H9 (cell line): ENCODE measurements at regions not wholly inside any gene's neighbourhood (a gene's known extent, or its start where the extent isn't known, plus 50 kb on each side); places are given as distances from the start of the nearest gene placed in this dataset.

Source experiments
- DNase-seq: peaks from one replicate; pipeline ENCODE4 v3.0.0-alpha.2; 2017
- H2AFZ ChIP-seq: one replicate; pipeline ENCODE4 v1.6.1; 2013; ENCODE audit warnings: mild to moderate bottlenecking, low read length, control low read depth, moderate library complexity
- H2AK5ac ChIP-seq: 2 replicates; pipeline ENCODE4 v1.6.1; 2013; ENCODE audit warnings: low read length, control low read depth, mixed read lengths; ENCODE audit not compliant: insufficient read length
- H2BK120ac ChIP-seq: one replicate; pipeline ENCODE4 v1.6.1; 2013; ENCODE audit warnings: low read depth, mild to moderate bottlenecking, low read length, control low read depth, inconsistent platforms; ENCODE audit not compliant: poor library complexity, severe bottlenecking
- H2BK12ac ChIP-seq: 2 replicates; pipeline ENCODE4 v1.6.1; 2013; ENCODE audit warnings: low read length, control low read depth, mixed read lengths, low read depth; ENCODE audit not compliant: insufficient read length
- H2BK15ac ChIP-seq: 2 replicates; pipeline ENCODE4 v1.6.1; 2013; ENCODE audit warnings: low read depth, low read length, control low read depth
- H2BK20ac ChIP-seq: one replicate; pipeline ENCODE4 v1.6.1; 2013; ENCODE audit warnings: low read depth, mild to moderate bottlenecking, low read length, control low read depth, inconsistent platforms; ENCODE audit not compliant: poor library complexity, severe bottlenecking
- H2BK5ac ChIP-seq: 2 replicates; pipeline ENCODE4 v1.6.1; 2013; ENCODE audit warnings: low read length, control low read depth, mixed read lengths; ENCODE audit not compliant: insufficient read length
- H3K14ac ChIP-seq: 2 replicates; pipeline ENCODE4 v1.6.1; 2013; ENCODE audit warnings: low read length, control low read depth; ENCODE audit not compliant: insufficient read depth
- H3K18ac ChIP-seq: 2 replicates; pipeline ENCODE4 v1.6.1; 2013; ENCODE audit warnings: low read depth, mild to moderate bottlenecking, mixed read lengths, low read length, control low read depth; ENCODE audit not compliant: insufficient read length
- H3K23ac ChIP-seq: 2 replicates; pipeline ENCODE4 v1.6.1; 2013; ENCODE audit warnings: low read length, control low read depth, mixed read lengths, low read depth; ENCODE audit not compliant: insufficient read length
- H3K23me2 ChIP-seq: 2 replicates; pipeline ENCODE4 v1.6.1; 2013; ENCODE audit warnings: low read depth, mild to moderate bottlenecking, mixed read lengths, low read length, control low read depth; ENCODE audit not compliant: insufficient read length, poor library complexity, severe bottlenecking
- H3K27ac ChIP-seq: 2 replicates; pipeline ENCODE4 v1.5.1; 2013; ENCODE audit warnings: low read length, control low read depth, mixed read lengths, low read depth; ENCODE audit not compliant: insufficient read length
- H3K27me3 ChIP-seq: 2 replicates; pipeline ENCODE4 v1.6.1; 2013; ENCODE audit warnings: low read length, control low read depth, inconsistent platforms; ENCODE audit not compliant: insufficient read depth
- H3K4ac ChIP-seq: 2 replicates; pipeline ENCODE4 v1.6.1; 2013; ENCODE audit warnings: low read depth, mild to moderate bottlenecking, control low read depth, inconsistent platforms, low read length, moderate library complexity
- H3K4me1 ChIP-seq: 2 replicates; pipeline ENCODE4 v1.6.1; 2013; ENCODE audit warnings: low read length, control low read depth, inconsistent platforms; ENCODE audit not compliant: insufficient read depth
- H3K4me2 ChIP-seq: 2 replicates; pipeline ENCODE4 v1.6.1; 2013; ENCODE audit warnings: low read length, control low read depth, mixed read lengths; ENCODE audit not compliant: insufficient read length, insufficient read depth
- H3K56ac ChIP-seq: 2 replicates; pipeline ENCODE4 v1.6.1; 2013; ENCODE audit warnings: low read depth, mild to moderate bottlenecking, mixed read lengths, low read length, control low read depth; ENCODE audit not compliant: insufficient read length
- H3K79me1 ChIP-seq: 2 replicates; pipeline ENCODE4 v1.6.1; 2013; ENCODE audit warnings: low read depth, mild to moderate bottlenecking, moderate library complexity, low read length, control low read depth, inconsistent platforms; ENCODE audit not compliant: insufficient read depth, poor library complexity, severe bottlenecking
- H3K79me2 ChIP-seq: 2 replicates; pipeline ENCODE4 v1.6.1; 2013; ENCODE audit warnings: low read length, control low read depth, inconsistent platforms; ENCODE audit not compliant: insufficient read depth
- H3K9ac ChIP-seq: 2 replicates; pipeline ENCODE4 v1.6.1; 2013; ENCODE audit warnings: low read length, control low read depth, mixed read lengths; ENCODE audit not compliant: insufficient read length; ENCODE audit errors: extremely low read depth
- H3K9me3 ChIP-seq: one replicate; pipeline ENCODE4 v1.6.1; 2013; ENCODE audit warnings: low read depth, low read length, inconsistent platforms; ENCODE audit not compliant: control insufficient read depth
- H3T11ph ChIP-seq: one replicate; pipeline ENCODE4 v1.6.1; 2013; ENCODE audit warnings: mild to moderate bottlenecking, low read length, control low read depth, inconsistent platforms
- H4K20me1 ChIP-seq: one replicate; pipeline ENCODE4 v1.6.1; 2013; ENCODE audit not compliant: control insufficient read depth, insufficient read length, insufficient read depth
- H4K5ac ChIP-seq: 2 replicates; pipeline ENCODE4 v1.6.1; 2013; ENCODE audit warnings: low read depth, mild to moderate bottlenecking, mixed read lengths, low read length, control low read depth; ENCODE audit not compliant: insufficient read length
- H4K8ac ChIP-seq: replicated peaks from 2 replicates; pipeline ENCODE4 v1.6.1; 2013; ENCODE audit warnings: low read length, control low read depth, mixed read lengths, low read depth; ENCODE audit not compliant: insufficient read length
- H4K91ac ChIP-seq: 2 replicates; pipeline ENCODE4 v1.6.1; 2013; ENCODE audit warnings: low read depth, mild to moderate bottlenecking, moderate library complexity, mixed read lengths, low read length, control low read depth; ENCODE audit not compliant: insufficient read length
- H3K27ac Mint-ChIP-seq, 3 experiments: 2 replicates in 2 of 3; 3 replicates in 1 of 3; pipeline ENCODE4 v1.8.0; 2020 to 2021; ENCODE audit warnings: mixed read lengths in 3 of 3, mild to moderate bottlenecking in 1 of 3, moderate library complexity in 1 of 3
- H3K27me3 Mint-ChIP-seq: 2 replicates; pipeline ENCODE4 v1.8.0; 2021; ENCODE audit warnings: low read depth, mild to moderate bottlenecking, moderate library complexity, mixed read lengths
- H3K36me3 Mint-ChIP-seq, 3 experiments: 2 replicates in 2 of 3; 3 replicates in 1 of 3; pipeline ENCODE4 v1.8.0; 2020 to 2021; ENCODE audit warnings: low read depth in 3 of 3, mixed read lengths in 3 of 3; ENCODE audit not compliant: insufficient read depth in 1 of 3
- H3K4me1 Mint-ChIP-seq, 2 experiments: 2 replicates each; pipeline ENCODE4 v1.8.0; 2020; ENCODE audit warnings: mixed read lengths in 2 of 2
- H3K4me3 Mint-ChIP-seq, 2 experiments: 2 replicates in 1 of 2; 3 replicates in 1 of 2; pipeline ENCODE4 v1.8.0; 2020 to 2021; ENCODE audit warnings: mild to moderate bottlenecking in 2 of 2, mixed read lengths in 2 of 2, moderate library complexity in 1 of 2
- H3K9me3 Mint-ChIP-seq, 2 experiments: 2 replicates in 1 of 2; 3 replicates in 1 of 2; pipeline ENCODE4 v1.8.0; 2020; ENCODE audit warnings: mild to moderate bottlenecking in 2 of 2, mixed read lengths in 2 of 2, moderate library complexity in 1 of 2
- WGBS: extraction: QIAGEN DNeasy Blood & Tissue Kit; methylation state at CpG from one replicate; pipeline ENCODE4 v1.1.7; 2013; ENCODE audit warnings: missing lambda C conversion rate, low lambda C conversion rate, mixed read lengths; ENCODE audit not compliant: insufficient read length; ENCODE audit errors: extremely low coverage; 5-methylcytosine and 5-hydroxymethylcytosine counted together
- TF ChIP-seq, protein P1 (sequence below): fragments of 200-600 bp; sonication (generic); conservative IDR thresholded peaks from 3 replicates; pipeline ENCODE4 v1.8.0; 2021; ENCODE audit warnings: antibody characterized with exemption, mild to moderate bottlenecking

DNA sequence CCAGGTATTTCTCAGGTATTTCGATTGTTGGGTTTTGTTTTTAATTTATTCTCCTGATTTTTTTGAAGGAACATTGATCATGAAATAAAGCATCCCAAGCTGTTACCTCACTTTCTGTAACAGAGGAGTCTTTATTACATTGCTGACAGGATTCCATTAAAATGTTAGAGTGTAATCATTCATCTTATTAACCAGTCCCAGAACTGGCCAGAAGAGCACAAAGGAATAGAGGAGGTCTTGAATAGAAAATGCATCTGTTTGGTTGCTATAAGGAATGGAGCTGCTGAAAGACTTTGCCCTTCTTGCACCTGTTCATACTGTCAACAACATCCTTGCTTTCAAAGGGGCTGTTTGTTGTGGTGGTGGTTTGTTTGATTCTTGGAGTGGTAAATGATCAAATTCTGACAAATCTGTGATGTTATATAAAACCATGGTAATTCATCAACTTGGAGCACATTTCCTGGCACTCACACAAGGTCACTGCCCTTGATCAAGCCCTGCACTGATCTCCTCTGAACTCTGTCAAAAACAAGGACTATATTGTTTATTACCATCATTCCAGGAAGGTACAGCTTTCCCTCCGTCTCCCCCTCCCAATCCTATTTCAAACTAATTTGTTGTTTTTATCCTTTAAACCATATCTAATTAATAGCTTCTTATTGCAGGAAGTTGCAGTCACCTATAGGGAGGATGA is 215.8 kb downstream of the PCDH19 start:
- H3K4me3 Mint-ChIP-seq: no peak overlapping the region
- H3K4me2 ChIP-seq: no peak overlapping the region
- H3K23me2 ChIP-seq: no peaks in the 10 kb centered on the region
- H3T11ph ChIP-seq: no peak overlapping the region
- H3K4me1 Mint-ChIP-seq: peaks cover 0 to 8% of the 10 kb centered on the region in 2 experiments; a peak in 2 of 4 replicates
- H2BK15ac ChIP-seq: no peak overlapping the region
- no peak overlapping the region for H3K14ac ChIP-seq
- no peaks in the 10 kb centered on the region for H3K9me3 Mint-ChIP-seq
- no peak overlapping the region for H4K91ac ChIP-seq
- no peaks in the 10 kb centered on the region for H3K27me3 ChIP-seq
- H3K23ac ChIP-seq: no peak overlapping the region
- no peak overlapping the region for H4K8ac ChIP-seq
- H3K27me3 Mint-ChIP-seq: no peaks in the 10 kb centered on the region
- no peaks in the 10 kb centered on the region for H3K36me3 Mint-ChIP-seq
- no peak overlapping the region for H2AK5ac ChIP-seq
- no CpG with 5 or more reads among the region's 2 CpGs for WGBS
- no peaks in the 10 kb centered on the region for H4K20me1 ChIP-seq
- DNase-seq: no peak
- no peaks in the 10 kb centered on the region for H3K79me1 ChIP-seq
- H3K27ac Mint-ChIP-seq: no peak overlapping the region
- no peak overlapping the region for H2BK120ac ChIP-seq
- TF ChIP-seq, protein P1, sequence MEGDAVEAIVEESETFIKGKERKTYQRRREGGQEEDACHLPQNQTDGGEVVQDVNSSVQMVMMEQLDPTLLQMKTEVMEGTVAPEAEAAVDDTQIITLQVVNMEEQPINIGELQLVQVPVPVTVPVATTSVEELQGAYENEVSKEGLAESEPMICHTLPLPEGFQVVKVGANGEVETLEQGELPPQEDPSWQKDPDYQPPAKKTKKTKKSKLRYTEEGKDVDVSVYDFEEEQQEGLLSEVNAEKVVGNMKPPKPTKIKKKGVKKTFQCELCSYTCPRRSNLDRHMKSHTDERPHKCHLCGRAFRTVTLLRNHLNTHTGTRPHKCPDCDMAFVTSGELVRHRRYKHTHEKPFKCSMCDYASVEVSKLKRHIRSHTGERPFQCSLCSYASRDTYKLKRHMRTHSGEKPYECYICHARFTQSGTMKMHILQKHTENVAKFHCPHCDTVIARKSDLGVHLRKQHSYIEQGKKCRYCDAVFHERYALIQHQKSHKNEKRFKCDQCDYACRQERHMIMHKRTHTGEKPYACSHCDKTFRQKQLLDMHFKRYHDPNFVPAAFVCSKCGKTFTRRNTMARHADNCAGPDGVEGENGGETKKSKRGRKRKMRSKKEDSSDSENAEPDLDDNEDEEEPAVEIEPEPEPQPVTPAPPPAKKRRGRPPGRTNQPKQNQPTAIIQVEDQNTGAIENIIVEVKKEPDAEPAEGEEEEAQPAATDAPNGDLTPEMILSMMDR: no peak
- no peak overlapping the region for H3K18ac ChIP-seq
- H2BK20ac ChIP-seq: no peak overlapping the region
- no peak overlapping the region for H4K5ac ChIP-seq
- no peaks in the 10 kb centered on the region for H3K4me1 ChIP-seq
- H3K56ac ChIP-seq: no peak overlapping the region
- H3K9me3 ChIP-seq: no peaks in the 10 kb centered on the region
- H3K79me2 ChIP-seq: no peaks in the 10 kb centered on the region
- H2BK12ac ChIP-seq: no peak overlapping the region
- no peak overlapping the region for H3K9ac ChIP-seq
- no peak overlapping the region for H3K4ac ChIP-seq
- H3K27ac ChIP-seq: no peak overlapping the region
- no peak overlapping the region for H2BK5ac ChIP-seq
- H2AFZ ChIP-seq: no peak overlapping the region
